Natural killer cell (primary cell): ENCODE measurements at regions not wholly inside any gene's neighbourhood (a gene's known extent, or its start where the extent isn't known, plus 50 kb on each side); places are given as distances from the start of the nearest gene placed in this dataset.

Source experiments
- ATAC-seq, 3 donors: fragments of 150-1000 bp in 2 of 3; fragments of 200-7000 bp in 1 of 3; cut with Tn5 transposase; 1 replicate in 1 of 3; 2 replicates in 2 of 3; pipeline ENCODE4 v1.10.0; 2021; ENCODE audit warnings: mild to moderate bottlenecking in 2 of 3, moderate library complexity in 2 of 3
- DNase-seq, 2 donors: peaks; one replicate each; pipeline versions ENCODE4 v3.0.0 to v3.0.0-alpha.2; 2013 to 2021; ENCODE audit warnings: mixed read lengths in 1 of 2
- H3K27ac ChIP-seq: one replicate; pipeline ENCODE4 v1.5.1; 2013; ENCODE audit warnings: mild to moderate bottlenecking, low read length
- H3K27me3 ChIP-seq: one replicate; pipeline ENCODE4 v1.6.1; 2013; ENCODE audit warnings: low read length; ENCODE audit not compliant: control insufficient read depth, insufficient read depth
- H3K36me3 ChIP-seq: one replicate; pipeline ENCODE4 v1.6.1; 2013; ENCODE audit warnings: low read length; ENCODE audit not compliant: control insufficient read depth, insufficient read depth
- H3K4me1 ChIP-seq: one replicate; pipeline ENCODE4 v1.6.1; 2013; ENCODE audit warnings: low read length; ENCODE audit not compliant: control insufficient read depth, insufficient read depth
- H3K4me3 ChIP-seq: one replicate; pipeline ENCODE4 v1.5.1; 2013; ENCODE audit warnings: low read length
- H3K9me3 ChIP-seq: one replicate; pipeline ENCODE4 v1.6.1; 2013; ENCODE audit warnings: low read length; ENCODE audit not compliant: control insufficient read depth, insufficient read depth
- H3K27ac Mint-ChIP-seq, 2 donors: one replicate each; pipeline ENCODE4 v1.8.0; 2022; ENCODE audit warnings: mild to moderate bottlenecking in 2 of 2, mixed read lengths in 2 of 2, moderate library complexity in 1 of 2
- H3K27me3 Mint-ChIP-seq, 2 donors: one replicate each; pipeline ENCODE4 v1.8.0; 2022; ENCODE audit warnings: low read depth in 2 of 2, mixed read lengths in 2 of 2
- H3K36me3 Mint-ChIP-seq: one replicate; pipeline ENCODE4 v1.8.0; 2022; ENCODE audit warnings: mixed read lengths
- H3K4me1 Mint-ChIP-seq, 2 donors: one replicate each; pipeline ENCODE4 v1.8.0; 2022; ENCODE audit warnings: mixed read lengths in 2 of 2
- H3K4me3 Mint-ChIP-seq: one replicate; pipeline ENCODE4 v1.8.0; 2022; ENCODE audit warnings: mild to moderate bottlenecking, moderate library complexity, mixed read lengths
- H3K9me3 Mint-ChIP-seq, 2 donors: one replicate each; pipeline ENCODE4 v1.8.0; 2022; ENCODE audit warnings: mixed read lengths in 2 of 2
- CTCF ChIP-seq: fragments of 200-600 bp; IDR thresholded peaks from one replicate; pipeline ENCODE4 v1.8.0; 2022; ENCODE audit warnings: antibody characterized with exemption
- WGBS: methylation state at CpG from one replicate; pipeline ENCODE4 v1.1.7; 2013; ENCODE audit warnings: missing lambda C conversion rate; ENCODE audit not compliant: insufficient coverage; 5-methylcytosine and 5-hydroxymethylcytosine counted together
- intact Hi-C: fragments of 100-400 bp; cut with micrococcal nuclease; formaldehyde crosslinking; loops from one replicate; pipeline ENCODE4 v1.14.2; 2022

GRCh38 chr3:174620138-174620537, 239.0 kb upstream of the NAALADL2 start:
- Histone ChIP-seq H3K27me3 (no peaks in the 10 kb centered on the region), H3K4me3 (no peak overlapping the region), H3K4me1 (no peaks in the 10 kb centered on the region), H3K27ac (no peak overlapping the region), H3K36me3 (no peaks in the 10 kb centered on the region), H3K9me3 (no peaks in the 10 kb centered on the region)
- no peak overlapping the region for H3K4me3 Mint-ChIP-seq
- H3K36me3 Mint-ChIP-seq, result no peaks in the 10 kb centered on the region
- H3K27me3 Mint-ChIP-seq, result no peaks in the 10 kb centered on the region
- peaks cover 5 to 7% of the 10 kb centered on the region in 2 donors for H3K4me1 Mint-ChIP-seq
- DNase-seq (no peak), ATAC-seq (no peak)
- intact Hi-C loops, result no loop called here
- no CpG with 5 or more reads among the region's 2 CpGs for WGBS
- no peaks in the 10 kb centered on the region for H3K9me3 Mint-ChIP-seq
- no peak overlapping the region for H3K27ac Mint-ChIP-seq
- no peak for TF ChIP-seq CTCF

GRCh38 chr3:174620855-174621472, 238.2 kb upstream of the NAALADL2 start:
- H3K36me3 Mint-ChIP-seq, result no peaks in the 10 kb centered on the region

GRCh38 chr3:174633342-174633741, 225.8 kb upstream of the NAALADL2 start:
- H3K9me3 ChIP-seq, result no peaks in the 10 kb centered on the region
- Mint-ChIP-seq H3K27ac (no peak overlapping the region), H3K4me3 (no peak overlapping the region), H3K36me3 (no peaks in the 10 kb centered on the region), H3K9me3 (peaks cover 6 to 8% of the 10 kb centered on the region in 2 donors), H3K4me1 (no peaks in the 10 kb centered on the region), H3K27me3 (no peaks in the 10 kb centered on the region)
- H3K27ac ChIP-seq, result no peak overlapping the region
- no peak overlapping the region for H3K4me3 ChIP-seq
- no peaks in the 10 kb centered on the region for H3K4me1 ChIP-seq
- no peak for TF ChIP-seq CTCF
- no peaks in the 10 kb centered on the region for H3K27me3 ChIP-seq
- intact Hi-C loops, result no loop called here
- H3K36me3 ChIP-seq, result no peaks in the 10 kb centered on the region
- no peak for ATAC-seq
- DNase-seq, result no peak

More at GRCh38 chr3:174620855-174621472, 238.2 kb upstream of the NAALADL2 start:
- ATAC-seq, result no peak
- Mint-ChIP-seq H3K27ac (no peak overlapping the region), H3K4me1 (peaks cover 5 to 7% of the 10 kb centered on the region in 2 donors), H3K27me3 (no peaks in the 10 kb centered on the region), H3K9me3 (no peaks in the 10 kb centered on the region), H3K4me3 (no peak overlapping the region)
- Histone ChIP-seq H3K4me1 (no peaks in the 10 kb centered on the region), H3K4me3 (no peak overlapping the region), H3K36me3 (no peaks in the 10 kb centered on the region), H3K9me3 (no peaks in the 10 kb centered on the region), H3K27ac (no peak overlapping the region), H3K27me3 (no peaks in the 10 kb centered on the region)
- 100% methylated on average over 3 of the region's 4 CpGs for WGBS
- no peak for DNase-seq
- TF ChIP-seq CTCF, result no peak
- intact Hi-C loops, result no loop called here

GRCh38 chr3:174636451-174636850, 222.7 kb upstream of the NAALADL2 start:
- Mint-ChIP-seq H3K4me3 (no peak overlapping the region), H3K9me3 (peaks cover 6 to 8% of the 10 kb centered on the region in 2 donors), H3K4me1 (no peaks in the 10 kb centered on the region), H3K27ac (no peak overlapping the region), H3K36me3 (no peaks in the 10 kb centered on the region), H3K27me3 (no peaks in the 10 kb centered on the region)
- Histone ChIP-seq H3K27ac (no peak overlapping the region), H3K9me3 (peaks cover 11% of the 10 kb centered on the region), H3K36me3 (no peaks in the 10 kb centered on the region), H3K4me1 (no peaks in the 10 kb centered on the region), H3K27me3 (no peaks in the 10 kb centered on the region), H3K4me3 (no peak overlapping the region)
- intact Hi-C loops, result no loop called here
- no peak for DNase-seq
- 42% methylated on average over 2 of the region's 2 CpGs for WGBS
- no peak for ATAC-seq
- no peak for TF ChIP-seq CTCF
